GM23338 (cell line): ENCODE measurements at regions not wholly inside any gene's neighbourhood (a gene's known extent, or its start where the extent isn't known, plus 50 kb on each side); places are given as distances from the start of the nearest gene placed in this dataset.
"Not testable (repeated sequence)": the region's sequence is repeated elsewhere in the genome, so short reads cannot be mapped to it uniquely, and the experiment has no call there.

Experiments used
- ATAC-seq: fragments of 200-7000 bp; cut with Tn5 transposase; 3 replicates; pipeline ENCODE4 v1.9.1; 2020
- DNase-seq: peaks from one replicate; pipeline ENCODE4 v3.0.0-alpha.2; 2015; ENCODE audit warnings: low spot score
- H2AFZ ChIP-seq: fragments of 200-600 bp; sonication (generic); 2 replicates; pipeline ENCODE4 v1.8.0; 2016; ENCODE audit warnings: antibody characterized with exemption, mild to moderate bottlenecking, moderate library complexity
- H3F3A ChIP-seq: fragments of 200-600 bp; sonication (generic); replicated peaks from 2 replicates; pipeline ENCODE4 v1.8.0; 2017; ENCODE audit warnings: antibody characterized with exemption, mixed run types, low read depth
- H3K27ac ChIP-seq: fragments of 200-600 bp; sonication (generic); 2 replicates; pipeline ENCODE4 v1.6.1; 2016; ENCODE audit warnings: low read depth
- H3K27me3 ChIP-seq: fragments of 200-600 bp; sonication (generic); 2 replicates; pipeline ENCODE4 v1.8.0; 2016; ENCODE audit warnings: mild to moderate bottlenecking, mixed run types, moderate library complexity; ENCODE audit not compliant: insufficient read depth
- H3K36me3 ChIP-seq: fragments of 200-600 bp; sonication (generic); 2 replicates; pipeline ENCODE4 v1.8.0; 2016; ENCODE audit warnings: mild to moderate bottlenecking; ENCODE audit not compliant: insufficient read depth
- H3K4me1 ChIP-seq: fragments of 200-600 bp; sonication (generic); 2 replicates; pipeline ENCODE4 v1.8.0; 2016; ENCODE audit warnings: mild to moderate bottlenecking, moderate library complexity; ENCODE audit not compliant: insufficient read depth
- H3K4me2 ChIP-seq: fragments of 200-600 bp; sonication (generic); 2 replicates; pipeline ENCODE4 v1.7.1; 2017; ENCODE audit warnings: mixed run types
- H3K4me3 ChIP-seq: fragments of 200-600 bp; sonication (generic); 2 replicates; pipeline ENCODE4 v1.6.1; 2016; ENCODE audit warnings: mixed run types
- H3K79me2 ChIP-seq: fragments of 200-600 bp; sonication (generic); replicated peaks from 2 replicates; pipeline ENCODE4 v1.8.0; 2017; ENCODE audit warnings: mild to moderate bottlenecking; ENCODE audit not compliant: insufficient read depth
- H3K9me2 ChIP-seq: fragments of 200-600 bp; sonication (generic); 2 replicates; pipeline ENCODE4 v1.8.0; 2017; ENCODE audit not compliant: insufficient read depth
- H4K20me1 ChIP-seq: fragments of 200-600 bp; sonication (generic); replicated peaks from 2 replicates; pipeline ENCODE4 v1.8.0; 2017; ENCODE audit warnings: mild to moderate bottlenecking; ENCODE audit not compliant: insufficient read depth
- H3K27ac Mint-ChIP-seq: 2 replicates; pipeline ENCODE4 v1.8.0; 2020; ENCODE audit warnings: inconsistent platforms, mild to moderate bottlenecking, moderate library complexity, mixed read lengths
- H3K27me3 Mint-ChIP-seq: 3 replicates; pipeline ENCODE4 v1.8.0; 2022; ENCODE audit warnings: low read depth, mild to moderate bottlenecking, moderate library complexity, mixed read lengths, inconsistent platforms; ENCODE audit not compliant: insufficient read depth, poor library complexity
- H3K36me3 Mint-ChIP-seq: 3 replicates; pipeline ENCODE4 v1.8.0; 2021; ENCODE audit warnings: low read depth, mild to moderate bottlenecking, inconsistent platforms, moderate library complexity, mixed read lengths
- H3K4me1 Mint-ChIP-seq: 3 replicates; pipeline ENCODE4 v1.8.0; 2020; ENCODE audit warnings: mild to moderate bottlenecking, inconsistent platforms, mixed read lengths
- H3K4me3 Mint-ChIP-seq: 3 replicates; pipeline ENCODE4 v1.8.0; 2021; ENCODE audit warnings: moderate library complexity, mild to moderate bottlenecking, inconsistent platforms, mixed read lengths
- H3K9me3 Mint-ChIP-seq: 3 replicates; pipeline ENCODE4 v1.8.0; 2020; ENCODE audit warnings: moderate library complexity, mild to moderate bottlenecking, inconsistent platforms, mixed read lengths
- EZH2phosphoT487 ChIP-seq: fragments of 200-600 bp; sonication (generic); IDR thresholded peaks from one replicate; pipeline ENCODE4 v1.8.1; 2018; ENCODE audit warnings: antibody characterized with exemption; ENCODE audit not compliant: unreplicated experiment
- ZNF114 ChIP-seq: fragments of 250-450 bp; sonication (Bioruptor Pico); IDR thresholded peaks from 2 replicates; pipeline ENCODE4 v1.5.0; 2020; ENCODE audit warnings: mild to moderate bottlenecking, moderate library complexity
- ZNF462 ChIP-seq: fragments of 250-450 bp; sonication (Bioruptor Pico); IDR thresholded peaks from 2 replicates; pipeline ENCODE4 v1.5.0; 2020; ENCODE audit warnings: mild to moderate bottlenecking, moderate library complexity

DNA sequence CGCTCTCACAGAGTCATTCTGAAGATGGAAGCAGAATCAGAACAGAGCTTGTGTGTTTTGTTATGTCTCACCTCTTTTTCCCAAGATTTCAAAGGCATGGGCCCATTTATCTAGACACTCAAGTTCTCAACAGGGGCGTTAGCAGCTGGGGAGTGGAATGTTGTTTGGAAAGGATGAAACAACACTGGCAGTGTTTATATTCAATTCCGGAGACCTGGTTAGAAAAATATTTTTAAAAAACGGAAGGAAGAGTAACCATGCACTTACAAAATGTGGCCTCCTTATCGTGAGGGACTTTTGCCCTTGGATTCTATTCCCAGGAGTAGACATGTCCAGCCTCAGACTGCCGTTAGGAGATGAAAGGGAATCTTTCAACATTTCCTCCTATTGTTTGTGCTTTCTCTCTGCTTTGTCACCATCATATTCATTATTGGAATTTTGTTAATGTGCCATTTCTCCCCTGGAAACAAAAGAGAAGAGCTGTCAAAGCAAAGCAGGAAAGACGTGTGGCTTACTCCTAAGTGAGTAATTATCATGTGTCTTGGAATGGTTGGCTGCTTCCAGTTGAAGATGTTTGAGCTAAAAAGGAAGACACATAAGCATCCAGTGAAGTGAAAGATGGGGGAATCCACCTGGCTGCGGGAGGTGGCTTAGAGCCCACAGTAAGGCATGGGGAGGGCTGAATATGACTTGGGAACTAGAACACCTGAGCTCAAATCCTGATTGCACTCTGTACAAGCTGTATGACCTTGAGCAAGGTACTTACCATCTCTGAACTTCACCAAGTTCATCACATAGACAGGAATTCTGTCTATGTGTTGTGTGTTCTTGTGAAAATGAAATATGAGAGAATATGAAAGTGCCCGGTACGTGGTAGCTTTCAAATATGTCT lies 71.7 kb upstream of the JUN start (continued):
- TF ChIP-seq ZNF462 (CRISPR knock-in tag): no peak
- no peak for TF ChIP-seq ZNF114
- TF ChIP-seq EZH2phosphoT487: no peak

DNA sequence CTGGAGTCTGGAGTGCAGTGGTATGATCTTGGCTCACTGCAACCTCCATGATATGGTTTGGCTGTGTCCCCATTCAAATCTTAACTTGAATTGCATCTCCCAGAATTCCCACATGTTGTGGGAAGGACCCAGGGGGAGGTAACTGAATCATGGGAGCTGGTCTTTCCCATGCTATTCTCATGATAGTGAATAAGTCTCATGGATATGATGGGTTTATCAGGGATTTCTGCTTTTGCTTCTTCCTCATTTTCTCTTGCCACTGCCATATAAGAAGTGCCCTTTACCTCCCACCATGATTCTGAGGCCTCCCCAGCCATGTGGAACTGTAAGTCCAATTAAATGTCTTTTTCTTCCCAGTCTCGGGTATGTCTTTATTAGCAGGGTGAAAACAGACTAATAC lies 72.4 kb upstream of the JUN start:
- H3K36me3 ChIP-seq, H3K9me3 Mint-ChIP-seq, H3K27ac ChIP-seq, H3K4me2 ChIP-seq, H3K27ac Mint-ChIP-seq, H3K36me3 Mint-ChIP-seq, H3F3A ChIP-seq, H3K4me3 Mint-ChIP-seq, ATAC-seq, H3K9me2 ChIP-seq, H3K27me3 Mint-ChIP-seq, H4K20me1 ChIP-seq, H3K27me3 ChIP-seq, H3K4me3 ChIP-seq, DNase-seq, H2AFZ ChIP-seq, H3K79me2 ChIP-seq: not testable (repeated sequence)
- peaks cover 23% of the 10 kb centered on the region for H3K4me1 ChIP-seq
- H3K4me1 Mint-ChIP-seq: peaks cover 25% of the 10 kb centered on the region
